HFF-Myc (cell line): ENCODE measurements at regions not wholly inside any gene's neighbourhood (a gene's known extent, or its start where the extent isn't known, plus 50 kb on each side); places are given as distances from the start of the nearest gene placed in this dataset.

Experiments
- DNase-seq: peaks from one replicate; pipeline ENCODE4 v3.0.0-alpha.2; 2011; ENCODE audit warnings: low read depth; ENCODE audit errors: extremely low read depth
- H3K4me3 ChIP-seq: replicated peaks from 2 replicates; pipeline ENCODE4 v1.5.1; 2011; ENCODE audit warnings: low read depth, mild to moderate bottlenecking, control low read depth, low read length
- TF ChIP-seq, protein P1 (sequence below): IDR thresholded peaks from 2 replicates; pipeline ENCODE4 v1.5.1; 2012; ENCODE audit warnings: mild to moderate bottlenecking, low read depth, low read length, control low read depth; ENCODE audit errors: missing control alignments

DNA sequence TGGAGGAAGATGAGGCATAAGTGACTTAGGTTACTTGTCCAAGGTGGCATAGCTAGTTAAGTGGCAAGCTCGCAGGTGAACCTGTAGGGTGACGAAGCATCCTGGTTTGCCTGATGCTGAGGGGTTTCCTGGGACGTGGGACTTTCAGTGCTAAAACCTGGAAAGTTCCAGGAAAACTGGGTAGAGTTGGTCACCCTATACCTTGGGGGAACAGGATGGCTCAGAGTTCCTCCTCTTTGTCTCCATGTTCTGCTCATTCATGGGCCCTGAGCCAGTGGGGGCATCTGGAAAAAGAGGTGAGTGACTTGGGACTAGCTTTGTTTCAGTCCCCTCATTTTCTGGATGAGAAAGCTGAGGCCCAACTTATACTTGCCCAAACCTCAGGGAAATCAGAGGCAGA lies 268.0 kb upstream of the N4BP1 start:
- DNase-seq = no peak
- H3K4me3 ChIP-seq = no peak overlapping the region
- TF ChIP-seq, protein P1, sequence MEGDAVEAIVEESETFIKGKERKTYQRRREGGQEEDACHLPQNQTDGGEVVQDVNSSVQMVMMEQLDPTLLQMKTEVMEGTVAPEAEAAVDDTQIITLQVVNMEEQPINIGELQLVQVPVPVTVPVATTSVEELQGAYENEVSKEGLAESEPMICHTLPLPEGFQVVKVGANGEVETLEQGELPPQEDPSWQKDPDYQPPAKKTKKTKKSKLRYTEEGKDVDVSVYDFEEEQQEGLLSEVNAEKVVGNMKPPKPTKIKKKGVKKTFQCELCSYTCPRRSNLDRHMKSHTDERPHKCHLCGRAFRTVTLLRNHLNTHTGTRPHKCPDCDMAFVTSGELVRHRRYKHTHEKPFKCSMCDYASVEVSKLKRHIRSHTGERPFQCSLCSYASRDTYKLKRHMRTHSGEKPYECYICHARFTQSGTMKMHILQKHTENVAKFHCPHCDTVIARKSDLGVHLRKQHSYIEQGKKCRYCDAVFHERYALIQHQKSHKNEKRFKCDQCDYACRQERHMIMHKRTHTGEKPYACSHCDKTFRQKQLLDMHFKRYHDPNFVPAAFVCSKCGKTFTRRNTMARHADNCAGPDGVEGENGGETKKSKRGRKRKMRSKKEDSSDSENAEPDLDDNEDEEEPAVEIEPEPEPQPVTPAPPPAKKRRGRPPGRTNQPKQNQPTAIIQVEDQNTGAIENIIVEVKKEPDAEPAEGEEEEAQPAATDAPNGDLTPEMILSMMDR = no peak

DNA sequence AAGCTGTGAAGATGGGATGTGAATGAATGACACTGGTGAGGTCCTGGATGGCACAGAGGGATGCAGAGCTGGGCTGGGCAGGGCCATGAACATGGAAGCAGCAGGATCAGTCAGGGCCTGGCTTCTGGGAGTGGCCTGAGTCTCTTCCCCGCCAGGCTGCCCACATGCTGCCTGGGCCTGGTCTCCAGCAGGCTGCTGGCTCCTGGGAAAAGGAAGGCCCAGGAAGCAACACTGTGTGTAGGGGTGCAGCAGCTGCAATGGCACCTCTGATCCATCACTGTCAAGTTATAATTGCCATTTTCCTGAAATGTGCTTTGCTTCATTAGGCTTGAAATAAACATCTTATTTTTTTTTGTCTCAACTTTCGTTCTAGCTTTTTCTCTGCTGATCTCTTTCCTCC lies 260.2 kb upstream of the N4BP1 start:
- H3K4me3 ChIP-seq = no peak overlapping the region
- TF ChIP-seq, protein P1 = no peak

DNA sequence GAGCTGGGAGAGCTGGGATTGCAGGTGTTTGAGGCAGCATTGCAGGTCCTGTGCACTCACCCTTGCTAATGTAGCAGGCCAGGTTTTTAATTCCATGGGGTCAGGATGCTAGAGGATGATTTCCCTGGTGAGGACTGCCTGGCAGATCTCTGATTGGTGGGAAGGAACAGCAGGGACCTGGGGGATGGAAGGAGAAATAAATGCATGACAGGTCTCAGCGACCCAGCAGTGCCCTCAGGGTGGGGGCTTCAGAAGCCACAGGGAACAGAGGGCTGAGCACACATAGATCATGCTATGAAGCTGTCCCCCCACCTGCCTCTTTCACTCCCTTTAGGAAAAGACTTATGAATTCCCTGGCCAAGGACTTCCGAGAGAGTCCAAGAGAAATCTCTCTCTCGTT lies 255.5 kb upstream of the N4BP1 start:
- TF ChIP-seq, protein P1 = no peak
- no peak for DNase-seq
- H3K4me3 ChIP-seq = no peak overlapping the region

More for the DNA sequence above, 260.2 kb upstream of the N4BP1 start:
- DNase-seq = no peak

DNA sequence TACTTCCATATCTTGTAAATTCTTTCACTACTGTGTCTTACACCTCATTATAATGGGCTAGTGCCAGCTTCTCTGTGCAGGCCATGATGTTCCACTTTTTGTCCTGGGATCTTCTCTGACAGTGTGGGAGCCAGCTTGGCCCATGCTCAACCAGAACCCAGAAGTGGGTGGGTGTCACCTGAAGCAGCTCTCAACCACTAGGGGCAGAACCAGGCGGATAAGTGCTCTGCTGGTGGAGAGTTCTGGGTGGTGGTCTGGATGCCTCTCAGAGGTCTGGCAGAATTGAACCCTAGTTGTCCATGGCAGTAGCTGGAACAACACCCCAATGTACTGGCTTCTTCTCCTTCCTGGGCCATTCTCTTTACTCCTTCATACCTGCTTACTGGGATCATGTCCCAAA lies 254.1 kb upstream of the N4BP1 start:
- DNase-seq = no peak

DNA sequence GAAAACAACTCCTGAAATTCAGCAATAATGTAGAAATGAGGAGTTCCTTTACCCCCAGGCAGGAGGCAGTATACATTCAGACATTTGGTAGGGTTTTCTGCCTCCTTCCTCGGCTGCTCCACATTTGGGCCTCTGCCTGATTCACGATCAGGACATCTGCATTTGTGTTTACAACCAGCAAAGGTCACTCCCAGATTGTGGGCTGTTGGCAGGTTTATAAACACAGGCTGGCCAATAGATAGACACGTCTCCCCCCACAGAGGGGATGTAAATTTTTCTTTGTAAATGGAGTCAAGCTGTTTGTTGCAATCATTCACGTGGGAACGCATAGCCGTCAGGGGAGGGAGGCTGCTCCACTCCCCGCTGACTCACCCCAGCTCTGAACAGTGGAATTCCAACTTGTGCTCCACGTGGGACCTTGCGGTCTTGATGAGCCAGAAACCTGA lies 252.1 kb upstream of the N4BP1 start:
- no peak overlapping the region for H3K4me3 ChIP-seq
- TF ChIP-seq, protein P1 = peak; percentile 50
- DNase-seq = peak; percentile 88

More for the DNA sequence above, 254.1 kb upstream of the N4BP1 start:
- TF ChIP-seq, protein P1 = no peak
- H3K4me3 ChIP-seq = no peak overlapping the region

DNA sequence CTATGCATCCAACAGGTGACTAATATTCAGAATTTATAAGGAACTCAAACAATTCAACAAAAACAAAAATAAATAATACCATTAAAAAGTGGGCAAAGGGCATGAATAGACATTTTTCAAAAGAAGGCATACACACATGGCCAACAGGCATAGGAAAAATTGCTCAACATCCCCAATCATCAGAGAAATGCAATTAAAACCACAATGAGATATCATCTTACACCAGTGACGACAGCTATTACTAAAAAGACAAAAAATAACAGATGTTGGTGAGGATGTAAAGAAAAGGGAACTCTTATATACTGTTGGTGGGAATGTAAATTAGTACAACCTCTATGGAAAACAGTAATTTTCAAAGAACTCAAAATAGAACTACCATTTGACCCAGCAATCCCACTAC lies 250.4 kb upstream of the N4BP1 start:
- peak; percentile 30 for DNase-seq
- TF ChIP-seq, protein P1 = no peak
- H3K4me3 ChIP-seq = no peak overlapping the region

DNA sequence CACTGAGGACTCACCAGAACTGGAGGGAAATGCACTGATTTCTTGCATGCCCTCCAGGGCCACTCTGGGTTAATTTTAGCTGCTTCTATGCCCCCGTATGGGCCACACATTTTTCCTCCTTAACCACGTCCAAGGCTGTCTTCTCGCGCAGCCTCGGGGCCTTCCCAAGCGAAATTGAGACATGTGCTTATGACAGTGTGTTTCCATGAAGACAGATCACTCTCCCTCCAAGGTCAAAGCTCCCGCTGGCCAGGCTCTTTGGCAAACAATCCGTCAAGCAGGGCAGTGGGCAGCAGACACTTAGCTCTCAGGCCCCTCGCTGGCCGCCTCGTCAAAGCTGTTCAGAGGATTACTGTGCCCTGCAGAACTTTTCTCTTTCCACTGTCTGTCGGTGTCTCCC lies 243.0 kb upstream of the N4BP1 start:
- H3K4me3 ChIP-seq = no peak overlapping the region
- DNase-seq = no peak
- TF ChIP-seq, protein P1 = no peak
